HuH-7.5 (cell line): ENCODE measurements at regions not wholly inside any gene's neighbourhood (a gene's known extent, or its start where the extent isn't known, plus 50 kb on each side); places are given as distances from the start of the nearest gene placed in this dataset.

Source experiments
- DNase-seq: peaks from one replicate; pipeline ENCODE4 v3.0.0; 2011; ENCODE audit warnings: low spot score

- DNase-seq: no peak
Observed at GRCh38 chr10:36171953-36172940, 530.2 kb upstream of the FZD8 start.

GRCh38 chr10:36171556-36171952 lies 529.5 kb upstream of the FZD8 start:
- peak; percentile 1 for DNase-seq

- no peak for DNase-seq
Observed at GRCh38 chr10:36170943-36171501, 528.9 kb upstream of the FZD8 start.

DNA sequence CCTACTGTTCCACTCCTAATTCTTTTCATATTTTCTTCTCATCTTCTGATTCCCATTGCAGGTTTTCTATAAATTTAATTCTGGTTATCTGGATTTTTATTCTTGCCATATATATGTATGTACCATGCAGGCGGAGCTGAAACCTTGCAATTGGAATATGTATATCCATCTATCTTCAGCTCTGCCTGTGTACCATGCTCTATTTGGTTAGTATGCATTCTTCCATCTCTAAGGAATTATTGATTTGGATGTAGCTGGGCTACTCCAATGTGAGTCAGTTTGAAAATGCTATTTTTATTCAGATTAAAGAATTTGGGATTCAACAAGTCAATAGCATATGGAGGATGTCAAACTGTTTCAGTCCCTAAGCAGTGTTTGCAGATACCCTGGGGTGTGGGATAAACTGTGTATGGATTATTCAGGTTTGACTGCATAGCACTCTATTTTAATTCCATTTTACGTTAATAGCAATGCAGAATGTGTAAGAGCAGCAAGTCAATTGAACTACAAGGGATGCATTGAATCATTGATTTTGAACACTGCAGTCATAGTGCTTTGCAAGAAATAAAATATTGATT lies 528.1 kb upstream of the FZD8 start:
- no peak for DNase-seq

GRCh38 chr10:36168777-36169176 lies 526.7 kb upstream of the FZD8 start:
- no peak for DNase-seq

GRCh38 chr10:36164556-36165504 lies 522.7 kb upstream of the FZD8 start:
- no peak for DNase-seq

DNA sequence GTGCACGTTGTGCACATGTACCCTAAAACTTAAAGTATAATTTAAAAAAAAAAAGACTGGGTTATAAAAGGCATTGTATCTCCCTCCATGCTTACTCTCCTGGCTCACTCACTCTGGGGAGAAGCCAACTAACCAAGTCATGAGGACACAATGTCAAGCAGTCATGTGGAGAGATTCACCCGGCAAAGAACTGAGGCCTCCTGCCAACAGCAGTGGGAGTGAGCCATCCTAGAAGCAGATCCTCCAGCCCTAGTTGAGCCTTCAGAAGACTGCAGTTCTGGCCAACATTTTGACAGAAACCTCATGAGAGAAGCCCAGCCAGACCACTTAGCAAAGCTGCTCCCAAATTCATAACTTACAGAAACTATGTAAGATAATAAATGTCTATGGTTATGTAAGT lies 521.7 kb upstream of the FZD8 start:
- DNase-seq: no peak

GRCh38 chr10:36157486-36157885 lies 515.4 kb upstream of the FZD8 start:
- no peak for DNase-seq

- DNase-seq: no peak
Observed at GRCh38 chr10:36148207-36148606, 506.1 kb upstream of the FZD8 start.

GRCh38 chr10:36147529-36147928 lies 505.4 kb upstream of the FZD8 start:
- no peak for DNase-seq

GRCh38 chr10:36141856-36142560 lies 499.9 kb upstream of the FZD8 start:
- no peak for DNase-seq

DNA sequence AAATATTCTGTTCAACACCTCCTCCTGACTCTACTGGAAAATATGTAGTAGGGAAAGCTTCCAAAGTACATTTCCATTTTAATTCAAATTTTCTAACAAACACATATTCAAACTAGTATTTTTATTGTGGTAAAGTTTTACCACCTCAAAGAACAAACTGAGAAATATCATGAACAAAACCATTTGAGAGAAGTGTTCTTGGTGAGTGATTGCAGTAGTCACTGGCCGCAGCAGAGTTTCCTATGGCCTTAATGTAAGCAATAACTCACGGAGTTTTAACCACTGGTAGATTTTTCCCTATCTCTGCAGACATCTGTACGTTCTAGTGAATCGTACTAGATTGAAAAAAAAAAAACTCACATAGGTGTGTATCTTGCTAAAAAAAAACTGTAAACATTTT lies 487.0 kb upstream of the FZD8 start:
- DNase-seq: no peak

GRCh38 chr10:36126076-36126475 lies 484.0 kb upstream of the FZD8 start:
- no peak for DNase-seq

- DNase-seq: no peak
Observed at GRCh38 chr10:36119455-36119854, 477.4 kb upstream of the FZD8 start.

DNA sequence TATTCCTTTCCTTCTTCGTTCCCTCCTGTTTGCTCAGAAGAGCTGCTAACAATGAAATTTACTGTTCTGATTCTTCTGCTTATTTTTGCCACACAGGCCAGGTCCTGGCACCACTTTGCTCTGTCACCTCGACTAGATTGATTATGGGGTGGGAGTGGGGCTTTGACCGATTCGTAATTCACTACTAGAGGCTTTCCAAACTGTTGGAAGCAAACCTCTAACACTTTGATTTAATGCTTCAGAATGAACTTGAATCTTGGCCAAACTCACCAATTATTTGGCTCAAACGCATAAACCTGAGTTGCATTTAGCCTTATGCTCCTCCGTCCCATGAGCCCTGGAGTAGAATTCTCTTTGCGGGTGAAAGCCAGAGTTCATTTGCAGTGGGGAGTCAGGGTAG lies 476.2 kb upstream of the FZD8 start:
- DNase-seq: no peak

DNA sequence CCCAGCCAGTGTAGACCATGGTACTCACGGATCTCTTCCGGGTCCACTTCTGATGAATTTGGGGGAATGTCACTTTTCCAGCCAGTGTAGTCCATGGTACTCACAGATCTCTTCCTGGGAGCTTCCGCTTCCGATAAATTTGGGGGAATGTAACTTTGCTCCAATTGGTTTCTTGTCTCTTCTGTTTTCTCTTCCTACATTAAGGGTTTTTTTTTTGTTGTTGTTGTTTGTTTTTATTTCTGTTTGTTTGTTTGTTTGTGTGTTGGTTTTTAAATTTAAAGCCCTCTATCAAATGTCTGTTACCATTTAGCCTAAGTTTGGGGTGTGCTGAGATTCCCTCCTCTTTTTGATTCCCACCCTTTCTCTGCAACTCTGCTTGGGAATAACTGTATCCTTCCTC lies 475.8 kb upstream of the FZD8 start:
- DNase-seq: no peak

DNA sequence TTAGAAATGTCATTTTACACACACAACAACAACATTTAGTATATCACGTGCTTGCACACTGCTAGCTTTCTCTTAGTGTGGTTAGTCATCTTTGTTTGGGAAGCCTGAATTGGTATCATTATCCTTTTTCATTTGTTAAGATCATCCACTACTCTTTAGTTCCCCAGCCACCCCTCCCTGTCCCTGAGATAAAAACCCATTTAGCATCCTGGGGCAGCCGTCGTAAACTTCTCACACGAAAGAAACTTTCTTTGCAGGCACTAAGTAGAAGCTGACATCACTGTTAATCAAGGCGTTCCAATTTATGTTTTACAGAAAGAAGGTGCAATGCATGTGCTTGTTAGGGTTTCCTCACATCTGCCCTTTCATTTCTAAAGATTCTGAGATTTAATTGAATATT lies 475.1 kb upstream of the FZD8 start:
- no peak for DNase-seq

- no peak for DNase-seq
Observed at GRCh38 chr10:36116731-36117130, 474.6 kb upstream of the FZD8 start.

- DNase-seq: no peak
Observed at GRCh38 chr10:36116040-36116439, 473.9 kb upstream of the FZD8 start.

DNA sequence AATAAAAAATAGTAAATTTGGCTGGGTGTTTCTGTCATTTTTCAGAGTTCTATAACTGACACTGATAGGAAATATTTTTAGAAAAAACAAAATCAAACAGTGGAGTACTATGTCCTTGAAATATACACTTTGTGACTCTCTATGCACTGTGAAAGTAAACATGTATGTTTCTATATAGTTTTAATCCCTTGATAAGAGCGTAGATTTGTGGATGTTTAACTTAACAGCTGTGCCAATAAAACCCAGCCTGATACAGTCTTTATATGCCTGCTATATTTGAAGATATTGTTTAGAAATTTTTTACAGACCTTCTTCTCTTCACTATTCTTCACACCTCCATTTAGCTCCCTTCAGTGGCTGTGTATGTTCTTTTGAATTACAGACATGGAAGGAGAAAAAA lies 473.3 kb upstream of the FZD8 start:
- DNase-seq: no peak

DNA sequence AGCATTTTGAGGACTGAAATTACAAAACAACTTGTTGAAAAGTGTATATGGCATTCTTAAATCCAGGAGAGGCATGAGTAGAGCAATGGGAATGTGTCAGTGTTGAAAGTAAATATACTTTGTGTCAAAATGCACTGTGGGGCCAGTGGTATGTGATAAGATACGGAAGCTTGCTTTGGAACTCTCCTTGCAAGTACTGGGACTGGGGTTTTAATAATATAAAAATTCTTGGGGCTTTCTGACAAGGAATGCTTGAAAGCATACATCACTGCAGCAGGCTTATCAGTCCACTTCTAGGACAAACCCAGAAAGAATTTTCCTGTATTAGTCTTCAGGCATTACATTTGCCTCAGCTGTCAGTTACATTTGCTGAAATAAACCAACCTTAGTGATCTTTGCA lies 472.8 kb upstream of the FZD8 start:
- no peak for DNase-seq

- DNase-seq: no peak
Observed at GRCh38 chr10:36114141-36114540, 472.0 kb upstream of the FZD8 start.
